ENCODE measurements at regions not wholly inside any gene's neighbourhood (a gene's known extent, or its start where the extent isn't known, plus 50 kb on each side); places are given as distances from the start of the nearest gene placed in this dataset.
A peak's percentile ranks its signal among the peaks of the same experiment; 100 is the strongest.

- Histone ChIP-seq H4K20me1 (ENCODE audit: control insufficient read depth, insufficient read depth) (no peaks in the 10 kb centered on the region), H3K27ac (ENCODE audit: control insufficient read depth, insufficient read depth) (no peak overlapping the region), H3K27me3 (replicated peaks in 1 of 2; ENCODE audit: control insufficient read depth in 2 of 2, insufficient read depth in 2 of 2, low read length in 1 of 2) (no peaks in the 10 kb centered on the region; a peak in 1 of 4 replicates), H3K4me1 (ENCODE audit: control insufficient read depth, insufficient read depth, low read length) (peaks cover 16% of the 10 kb centered on the region), H3K79me2 (ENCODE audit: control insufficient read depth, insufficient read depth, low read length) (no peaks in the 10 kb centered on the region), H3K36me3 (ENCODE audit: control insufficient read depth in 2 of 2, insufficient read depth in 2 of 2, low read length in 1 of 2) (no peaks in the 10 kb centered on the region), H3K9ac (ENCODE audit: control insufficient read depth, insufficient read depth, low read length) (no peak overlapping the region), H3K4me2 (ENCODE audit: control insufficient read depth, insufficient read depth) (no peak overlapping the region), H3K4me3 (no peak overlapping the region), H2AFZ (ENCODE audit: control insufficient read depth, low read depth, low read length) (no peak overlapping the region), H3K9me3 (replicated peaks; ENCODE audit: control insufficient read depth, insufficient read depth, low read length) (no peaks in the 10 kb centered on the region)
- BruUV-seq (replicated peaks), result no TSS peak
- SMC1A ChIA-PET (ENCODE audit: uncharacterized antibody, unreplicated experiment), result no interaction called here
- DNase-seq (ENCODE audit: low read depth, low spot score) (peak; percentile 51), FAIRE-seq (peak; percentile 89), ATAC-seq (peak; percentile 64)
- 0% methylated on average over 2 of the region's 2 CpGs for WGBS (ENCODE audit: insufficient coverage, insufficient replicate concordance, low lambda C conversion rate, missing lambda C conversion rate)
- RAD21 ChIA-PET (ENCODE audit: unreplicated experiment), result no interaction called here
- CTCF ChIA-PET, result interaction anchor here (0.9 kb wide), 1 partner anchor 215 kb away, joined by 3 read pairs; no protein-coding TSS in a partner anchor
- intact Hi-C loops (cut with micrococcal nuclease; ENCODE audit: unreplicated experiment) (loop anchor here (2.0 kb wide), 1 partner anchor 217 kb away; no protein-coding TSS in a partner anchor), in situ Hi-C loops (cut with MboI) (no loop called here)
- POLR2A ChIA-PET, result no interaction called here
- no peak for TF ChIP-seq RCOR1 (conservative IDR thresholded peaks at IDR 0.05; ENCODE audit: low read depth, low read length)
- TF ChIP-seq HSF1 (IDR thresholded peaks at IDR 0.05; ENCODE audit: low read depth, low read length), result no peak
- TF ChIP-seq FOXM1 (IDR thresholded peaks at IDR 0.05; ENCODE audit: low read depth, low read length), result 0 out of 2 replicates have a peak, but pooled peaks have one; percentile 55
- TF ChIP-seq GABPA (IDR thresholded peaks at IDR 0.05; ENCODE audit: low read depth), result no peak
- TF ChIP-seq SIX5 (IDR thresholded peaks at IDR 0.05; ENCODE audit: low read depth, low read length, severe bottlenecking), result no peak
- no peak for TF ChIP-seq POLR2AphosphoS2 (IDR thresholded peaks at IDR 0.05; ENCODE audit: low read depth, low read length)
- TF ChIP-seq PML (IDR thresholded peaks at IDR 0.05; ENCODE audit: low read length), result no peak
- peak; percentile 35 to 49 (median 35); a peak in 4 of 6 replicates for TF ChIP-seq CTCF (IDR thresholded peaks at IDR 0.05 in 2 of 3, conservative IDR thresholded peaks at IDR 0.05 in 1 of 3; ENCODE audit: control insufficient read depth in 2 of 3, extremely low read depth in 1 of 3, insufficient read depth in 1 of 3, low read depth in 3 of 3, low read length in 3 of 3)
- TF ChIP-seq STAT1 (conservative IDR thresholded peaks at IDR 0.05), result no peak
- no peak for TF ChIP-seq SREBF1 (IDR thresholded peaks at IDR 0.05; ENCODE audit: low read length)
- no peak for TF ChIP-seq SMAD5 (IDR thresholded peaks at IDR 0.05; ENCODE audit: low read depth)
- no peak for TF ChIP-seq RELB (IDR thresholded peaks at IDR 0.05; ENCODE audit: low read depth)
- TF ChIP-seq CEBPZ (IDR thresholded peaks at IDR 0.05; ENCODE audit: low read depth, low read length), result no peak
- TF ChIP-seq IRF4 (IDR thresholded peaks at IDR 0.05; ENCODE audit: low read depth, low read length), result peak; percentile 91
- TF ChIP-seq IKZF1 (conservative IDR thresholded peaks at IDR 0.05), result no peak
- TF ChIP-seq E2F4 (IDR thresholded peaks at IDR 0.05; ENCODE audit: low read depth, low read length), result no peak
Measured at GRCh38 chr2:39513641-39514094, 76.6 kb upstream of the MAP4K3 start.
